ENCODE measurements at regions not wholly inside any gene's neighbourhood (a gene's known extent, or its start where the extent isn't known, plus 50 kb on each side); places are given as distances from the start of the nearest gene placed in this dataset.
"Not testable (repeated sequence)": the region's sequence is repeated elsewhere in the genome, so short reads cannot be mapped to it uniquely, and the experiment has no call there.

- H3K4me3 ChIP-seq (ENCODE audit: low read depth in 1 of 2, low read length in 1 of 2); H3K4me1 ChIP-seq (ENCODE audit: control insufficient read depth in 1 of 2, insufficient read depth in 1 of 2, low read depth in 1 of 2, low read length in 1 of 2); H3K9me3 ChIP-seq: not testable (repeated sequence)
These were observed 146.6 kb downstream of the TBC1D2B start for GRCh38 chr15:77930907-77931306.

GRCh38 chr15:77930490-77930889, 147.0 kb downstream of the TBC1D2B start:
- not testable (repeated sequence) for H3K36me3 ChIP-seq; H3K27ac ChIP-seq; H3K9me3 ChIP-seq; H3K27me3 ChIP-seq; H3K4me3 ChIP-seq (ENCODE audit: low read depth in 1 of 2, low read length in 1 of 2); H3K4me1 ChIP-seq (ENCODE audit: control insufficient read depth in 1 of 2, insufficient read depth in 1 of 2, low read depth in 1 of 2, low read length in 1 of 2)

More at GRCh38 chr15:77930907-77931306, 146.6 kb downstream of the TBC1D2B start:
- H3K36me3 ChIP-seq, H3K27me3 ChIP-seq, H3K27ac ChIP-seq: not testable (repeated sequence)

GRCh38 chr15:77926789-77927188, 150.7 kb downstream of the TBC1D2B start:
- H3K27ac ChIP-seq; H3K27me3 ChIP-seq; H3K4me1 ChIP-seq (ENCODE audit: control insufficient read depth in 1 of 2, insufficient read depth in 1 of 2, low read depth in 1 of 2, low read length in 1 of 2); H3K36me3 ChIP-seq; H3K9me3 ChIP-seq; H3K4me3 ChIP-seq (ENCODE audit: low read depth in 1 of 2, low read length in 1 of 2): not testable (repeated sequence)

GRCh38 chr15:77926296-77926695, 151.2 kb downstream of the TBC1D2B start:
- not testable (repeated sequence) for H3K36me3 ChIP-seq; H3K9me3 ChIP-seq; H3K4me3 ChIP-seq (ENCODE audit: low read depth in 1 of 2, low read length in 1 of 2); H3K27me3 ChIP-seq; H3K27ac ChIP-seq; H3K4me1 ChIP-seq (ENCODE audit: control insufficient read depth in 1 of 2, insufficient read depth in 1 of 2, low read depth in 1 of 2, low read length in 1 of 2)

- not testable (repeated sequence) for H3K27me3 ChIP-seq; H3K9me3 ChIP-seq; H3K36me3 ChIP-seq; H3K4me3 ChIP-seq (ENCODE audit: low read depth in 1 of 2, low read length in 1 of 2); H3K4me1 ChIP-seq (ENCODE audit: control insufficient read depth in 1 of 2, insufficient read depth in 1 of 2, low read depth in 1 of 2, low read length in 1 of 2); H3K27ac ChIP-seq
These were observed 152.4 kb downstream of the TBC1D2B start for GRCh38 chr15:77925101-77925500.

GRCh38 chr15:77921664-77922063, 155.8 kb downstream of the TBC1D2B start:
- H3K27ac ChIP-seq = no peak overlapping the region
- no peaks in the 10 kb centered on the region for H3K36me3 ChIP-seq
- H3K27me3 ChIP-seq = no peaks in the 10 kb centered on the region
- no peaks in the 10 kb centered on the region for H3K4me1 ChIP-seq (ENCODE audit: control insufficient read depth in 1 of 2, insufficient read depth in 1 of 2, low read depth in 1 of 2, low read length in 1 of 2)
- TF ChIP-seq CTCF (IDR thresholded peaks at IDR 0.05) = no peak
- no peak overlapping the region for H3K4me3 ChIP-seq (ENCODE audit: low read depth in 1 of 2, low read length in 1 of 2)
- no peaks in the 10 kb centered on the region for H3K9me3 ChIP-seq

- H3K36me3 ChIP-seq; H3K27ac ChIP-seq; H3K27me3 ChIP-seq; H3K4me3 ChIP-seq (ENCODE audit: low read depth in 1 of 2, low read length in 1 of 2); H3K4me1 ChIP-seq (ENCODE audit: control insufficient read depth in 1 of 2, insufficient read depth in 1 of 2, low read depth in 1 of 2, low read length in 1 of 2); H3K9me3 ChIP-seq: not testable (repeated sequence)
These were observed 160.4 kb downstream of the TBC1D2B start for GRCh38 chr15:77916966-77917635.

- not testable (repeated sequence) for H3K27me3 ChIP-seq; H3K36me3 ChIP-seq; H3K4me1 ChIP-seq (ENCODE audit: control insufficient read depth in 1 of 2, insufficient read depth in 1 of 2, low read depth in 1 of 2, low read length in 1 of 2); H3K4me3 ChIP-seq (ENCODE audit: low read depth in 1 of 2, low read length in 1 of 2); H3K27ac ChIP-seq; H3K9me3 ChIP-seq
These were observed 161.6 kb downstream of the TBC1D2B start for GRCh38 chr15:77915961-77916330.

GRCh38 chr15:77915261-77915960, 162.1 kb downstream of the TBC1D2B start:
- H3K4me1 ChIP-seq (ENCODE audit: control insufficient read depth in 1 of 2, insufficient read depth in 1 of 2, low read depth in 1 of 2, low read length in 1 of 2) = no peaks in the 10 kb centered on the region
- H3K9me3 ChIP-seq = no peaks in the 10 kb centered on the region
- H3K4me3 ChIP-seq (ENCODE audit: low read depth in 1 of 2, low read length in 1 of 2) = no peak overlapping the region
- TF ChIP-seq CTCF (IDR thresholded peaks at IDR 0.05) = no peak
- no peak overlapping the region for H3K27ac ChIP-seq
- no peaks in the 10 kb centered on the region for H3K27me3 ChIP-seq
- H3K36me3 ChIP-seq = no peaks in the 10 kb centered on the region

GRCh38 chr15:77914531-77914930, 163.0 kb downstream of the TBC1D2B start:
- not testable (repeated sequence) for H3K36me3 ChIP-seq; H3K9me3 ChIP-seq; H3K27ac ChIP-seq; H3K4me1 ChIP-seq (ENCODE audit: control insufficient read depth in 1 of 2, insufficient read depth in 1 of 2, low read depth in 1 of 2, low read length in 1 of 2); H3K4me3 ChIP-seq (ENCODE audit: low read depth in 1 of 2, low read length in 1 of 2); H3K27me3 ChIP-seq

Data from neutrophil (primary cell).